ENCODE measurements at regions not wholly inside any gene's neighbourhood (a gene's known extent, or its start where the extent isn't known, plus 50 kb on each side); places are given as distances from the start of the nearest gene placed in this dataset.

GRCh38 chr14:51806026-51807023 lies 54.1 kb upstream of the GNG2 start:
- H3K9me3 ChIP-seq (ENCODE audit: low read depth): no peaks in the 10 kb centered on the region
- no peak overlapping the region for H3K27ac ChIP-seq

DNA sequence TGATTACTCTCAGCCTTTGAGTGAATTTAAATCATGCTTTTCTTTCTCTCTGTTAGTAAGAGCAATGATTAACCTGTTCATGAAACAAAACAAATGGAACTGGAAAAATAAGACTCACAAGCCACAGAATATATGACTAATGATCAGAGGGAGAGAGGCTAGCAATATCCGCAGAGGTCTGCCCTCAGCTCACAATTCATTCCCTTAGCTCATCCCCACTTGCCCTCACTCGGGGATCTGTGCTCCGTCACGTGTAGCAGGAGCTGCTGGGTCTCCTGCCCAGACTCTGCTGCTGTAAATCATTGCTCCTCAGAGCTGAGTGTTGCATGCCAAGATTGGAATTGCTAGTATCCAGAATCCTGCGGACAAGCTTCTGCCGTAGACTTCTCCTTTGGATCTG lies 53.1 kb upstream of the GNG2 start:
- no peak overlapping the region for H3K27ac ChIP-seq
- H3K4me1 ChIP-seq (ENCODE audit: low read depth): no peaks in the 10 kb centered on the region
- no peak for TF ChIP-seq CTCF (IDR thresholded peaks at IDR 0.05; ENCODE audit: low read depth, low read length)
- no peaks in the 10 kb centered on the region for H3K36me3 ChIP-seq
- no peaks in the 10 kb centered on the region for H3K27me3 ChIP-seq
- no peak overlapping the region for H3K4me3 ChIP-seq
- no peaks in the 10 kb centered on the region for H3K9me3 ChIP-seq (ENCODE audit: low read depth)
- peak in 1 of 2 donors; percentile 7 for DNase-seq (ENCODE audit: low read depth in 1 of 2, low spot score in 1 of 2)

More at GRCh38 chr14:51806026-51807023, 54.1 kb upstream of the GNG2 start:
- no peaks in the 10 kb centered on the region for H3K27me3 ChIP-seq
- no peaks in the 10 kb centered on the region for H3K36me3 ChIP-seq
- no peak for TF ChIP-seq CTCF (IDR thresholded peaks at IDR 0.05; ENCODE audit: low read depth, low read length)
- no peak overlapping the region for H3K4me3 ChIP-seq
- H3K4me1 ChIP-seq (ENCODE audit: low read depth): no peaks in the 10 kb centered on the region
- DNase-seq (ENCODE audit: low read depth in 1 of 2, low spot score in 1 of 2): peak; percentile 27 to 35
